Kidney (tissue), 13 donors: ENCODE measurements at regions not wholly inside any gene's neighbourhood (a gene's known extent, or its start where the extent isn't known, plus 50 kb on each side); places are given as distances from the start of the nearest gene placed in this dataset.

Source experiments
- DNase-seq, 5 donors: peaks; one replicate each; pipeline ENCODE4 v3.0.0-alpha.2; 2013 to 2020
- FAIRE-seq: peaks from 2 replicates; lab custom pipeline; 2012; peaks lifted over from hg19 to GRCh38; lab: Jason Lieb, UNC
- H3K27ac ChIP-seq, 2 donors: one replicate each; pipeline ENCODE4 v1.7.0; 2013; ENCODE audit warnings: low read depth in 2 of 2, low read length in 2 of 2, inconsistent platforms in 1 of 2
- H3K27me3 ChIP-seq: one replicate; pipeline ENCODE4 v1.7.1; 2013; ENCODE audit warnings: low read length, inconsistent platforms; ENCODE audit not compliant: control insufficient read depth, insufficient read depth
- H3K36me3 ChIP-seq, 3 donors: one replicate each; pipeline versions ENCODE4 v1.7.0 to v1.7.1; 2013; ENCODE audit warnings: low read length in 3 of 3, control low read depth in 1 of 3, inconsistent platforms in 1 of 3; ENCODE audit not compliant: insufficient read depth in 3 of 3, control insufficient read depth in 2 of 3
- H3K4me1 ChIP-seq, 3 donors: one replicate each; pipeline versions ENCODE4 v1.7.0 to v1.7.1; 2013; ENCODE audit warnings: low read length in 3 of 3, inconsistent platforms in 1 of 3, low read depth in 1 of 3; ENCODE audit not compliant: control insufficient read depth in 2 of 3, insufficient read depth in 2 of 3
- H3K4me3 ChIP-seq, 3 donors: one replicate each; pipeline versions ENCODE4 v1.7.0 to v1.8.1; 2013; ENCODE audit warnings: low read length in 3 of 3, control low read depth in 1 of 3, inconsistent platforms in 1 of 3
- H3K9ac ChIP-seq, 3 donors: one replicate each; pipeline versions ENCODE4 v1.7.0 to v1.7.1; 2013; ENCODE audit warnings: low read length in 3 of 3, control low read depth in 1 of 3, inconsistent platforms in 1 of 3
- H3K9me3 ChIP-seq, 3 donors: one replicate each; pipeline versions ENCODE4 v1.7.0 to v1.7.1; 2013; ENCODE audit warnings: low read length in 3 of 3, control low read depth in 1 of 3, inconsistent platforms in 1 of 3; ENCODE audit not compliant: control insufficient read depth in 2 of 3, insufficient read depth in 1 of 3
- CTCF ChIP-seq: IDR thresholded peaks from 3 replicates; pipeline ENCODE4 v1.5.1; 2012; ENCODE audit warnings: mild to moderate bottlenecking, moderate library complexity, borderline replicate concordance; ENCODE audit not compliant: insufficient read depth; ENCODE audit errors: extremely low read depth
- intact Hi-C: fragments of 100-400 bp; cut with DNase I; formaldehyde crosslinking; loops from one replicate; pipeline ENCODE4 v1.11.1; 2022
- donor health status: control.
- donor health status: control.
- donor health status: control.
- donor health status: control.
- donor health status: control.
- donor health status: DM: yes; HTN: yes; CAD: no.
- donor health status: Normal renal cell carcinoma (clear cell type).

- H3K4me1 ChIP-seq, result no peaks in the 10 kb centered on the region
- H3K9me3 ChIP-seq, result no peaks in the 10 kb centered on the region
- DNase-seq, result no peak
- TF ChIP-seq CTCF, result no peak
- FAIRE-seq, result no peak
- no peak overlapping the region for H3K4me3 ChIP-seq
- no peak overlapping the region for H3K27ac ChIP-seq
- no peaks in the 10 kb centered on the region for H3K36me3 ChIP-seq
- H3K27me3 ChIP-seq, result no peaks in the 10 kb centered on the region
- intact Hi-C loops, result no loop called here
- no peak overlapping the region for H3K9ac ChIP-seq
Observed at GRCh38 chr16:13478991-13479390, 441.0 kb upstream of the ERCC4 start.

GRCh38 chr16:13479549-13479948 lies 440.4 kb upstream of the ERCC4 start:
- H3K9ac ChIP-seq, result no peak overlapping the region
- no peak overlapping the region for H3K4me3 ChIP-seq
- H3K27ac ChIP-seq, result no peak overlapping the region
- intact Hi-C loops, result no loop called here
- no peak for DNase-seq
- no peaks in the 10 kb centered on the region for H3K4me1 ChIP-seq
- no peaks in the 10 kb centered on the region for H3K27me3 ChIP-seq
- H3K36me3 ChIP-seq, result no peaks in the 10 kb centered on the region
- FAIRE-seq, result no peak
- H3K9me3 ChIP-seq, result no peaks in the 10 kb centered on the region
- TF ChIP-seq CTCF, result no peak

GRCh38 chr16:13480801-13481200 lies 439.2 kb upstream of the ERCC4 start:
- H3K4me3 ChIP-seq, result no peak overlapping the region

More at GRCh38 chr16:13480801-13481200, 439.2 kb upstream of the ERCC4 start:
- no peak overlapping the region for H3K9ac ChIP-seq
- no peaks in the 10 kb centered on the region for H3K4me1 ChIP-seq
- H3K27me3 ChIP-seq, result no peaks in the 10 kb centered on the region
- DNase-seq (no peak), FAIRE-seq (no peak)
- intact Hi-C loops, result no loop called here
- H3K27ac ChIP-seq, result no peak overlapping the region
- TF ChIP-seq CTCF, result no peak
- H3K36me3 ChIP-seq, result no peaks in the 10 kb centered on the region
- H3K9me3 ChIP-seq, result no peaks in the 10 kb centered on the region
